Naive thymus-derived CD4-positive, alpha-beta T cell (primary cell): ENCODE measurements at regions not wholly inside any gene's neighbourhood (a gene's known extent, or its start where the extent isn't known, plus 50 kb on each side); places are given as distances from the start of the nearest gene placed in this dataset. TPM values are rescaled to one million over a fixed set of nuclear protein-coding genes. Genes with fewer than 3 reads are reported as not detected.

ENCODE experiments used
- ATAC-seq: fragments of 150-1000 bp; cut with Tn5 transposase; 2 replicates; pipeline ENCODE4 v1.10.0; 2021; ENCODE audit warnings: mild to moderate bottlenecking, moderate library complexity
- CTCF ChIA-PET: fragments of 350-600 bp; sonication (Branson Sonifier 250); formaldehyde crosslinking; loops from one replicate; lab custom pipeline; 2021; ENCODE audit warnings: antibody characterized with exemption; lab: Charles Lee
- POLR2A ChIA-PET: fragments of 350-600 bp; sonication (Branson Sonifier 250); formaldehyde crosslinking; loops from one replicate; lab custom pipeline; 2021; ENCODE audit warnings: antibody characterized with exemption, inconsistent platforms; lab: Charles Lee
- DNase-seq, 9 donors: peaks; one replicate each; pipeline versions ENCODE4 v3.0.0 to v3.0.0-alpha.2; 2020 to 2022; ENCODE audit warnings: mixed read lengths in 1 of 9
- H3K27ac ChIP-seq: one replicate; pipeline ENCODE4 v1.7.0; 2013; ENCODE audit warnings: mild to moderate bottlenecking, low read depth, low read length, moderate library complexity
- H3K27me3 ChIP-seq, 2 donors: one replicate each; pipeline ENCODE4 v1.7.0; 2013; ENCODE audit warnings: low read length in 2 of 2, mild to moderate bottlenecking in 2 of 2, moderate library complexity in 2 of 2; ENCODE audit not compliant: control insufficient read depth in 2 of 2, insufficient read depth in 2 of 2
- H3K36me3 ChIP-seq, 3 experiments: 1 replicate in 2 of 3; 2 replicates in 1 of 3; pipeline ENCODE4 v1.7.0; 2013; ENCODE audit warnings: low read length in 3 of 3, mild to moderate bottlenecking in 3 of 3, moderate library complexity in 1 of 3; ENCODE audit not compliant: insufficient read depth in 3 of 3, control insufficient read depth in 2 of 3
- H3K4me1 ChIP-seq, 2 donors: one replicate each; pipeline ENCODE4 v1.7.0; 2013; ENCODE audit warnings: low read length in 2 of 2, mild to moderate bottlenecking in 2 of 2, moderate library complexity in 1 of 2; ENCODE audit not compliant: control insufficient read depth in 2 of 2, insufficient read depth in 2 of 2
- H3K4me3 ChIP-seq: 2 replicates; pipeline ENCODE4 v1.7.0; 2013; ENCODE audit warnings: mild to moderate bottlenecking, low read length
- H3K9me3 ChIP-seq, 3 experiments: 1 replicate in 2 of 3; 2 replicates in 1 of 3; pipeline ENCODE4 v1.7.0; 2013; ENCODE audit warnings: low read length in 3 of 3; ENCODE audit not compliant: control insufficient read depth in 2 of 3
- H3K27ac Mint-ChIP-seq, 9 donors: one replicate each; pipeline ENCODE4 v1.8.0; 2020 to 2022; ENCODE audit warnings: mixed read lengths in 9 of 9, mild to moderate bottlenecking in 8 of 9, moderate library complexity in 5 of 9, inconsistent platforms in 2 of 9
- H3K27me3 Mint-ChIP-seq, 5 donors: one replicate each; pipeline ENCODE4 v1.8.0; 2021 to 2022; ENCODE audit warnings: mixed read lengths in 5 of 5, mild to moderate bottlenecking in 1 of 5
- H3K36me3 Mint-ChIP-seq, 5 donors: one replicate each; pipeline ENCODE4 v1.8.0; 2020 to 2022; ENCODE audit warnings: mixed read lengths in 5 of 5, mild to moderate bottlenecking in 3 of 5, inconsistent platforms in 1 of 5
- H3K4me1 Mint-ChIP-seq, 7 donors: one replicate each; pipeline ENCODE4 v1.8.0; 2020 to 2022; ENCODE audit warnings: mixed read lengths in 7 of 7, mild to moderate bottlenecking in 3 of 7, inconsistent platforms in 1 of 7
- H3K4me3 Mint-ChIP-seq, 10 donors: one replicate each; pipeline ENCODE4 v1.8.0; 2020 to 2022; ENCODE audit warnings: mild to moderate bottlenecking in 10 of 10, mixed read lengths in 10 of 10, moderate library complexity in 6 of 10, inconsistent platforms in 2 of 10
- H3K9me3 Mint-ChIP-seq, 11 donors: one replicate each; pipeline ENCODE4 v1.8.0; 2020 to 2022; ENCODE audit warnings: mixed read lengths in 11 of 11, mild to moderate bottlenecking in 4 of 11, inconsistent platforms in 1 of 11, moderate library complexity in 1 of 11
- intact Hi-C, 2 donors: fragments of 100-400 bp; cut with micrococcal nuclease; formaldehyde crosslinking; loops; one replicate each; pipeline ENCODE4 v1.15.1; 2023
- microRNA-seq: library from miRNA; unstranded; fragments of <30 nt; microRNA quantifications from one replicate; pipeline ENCODE4 v1.2.0, GENCODE V29; 2022; ENCODE audit warnings: borderline microRNAs expressed

DNA sequence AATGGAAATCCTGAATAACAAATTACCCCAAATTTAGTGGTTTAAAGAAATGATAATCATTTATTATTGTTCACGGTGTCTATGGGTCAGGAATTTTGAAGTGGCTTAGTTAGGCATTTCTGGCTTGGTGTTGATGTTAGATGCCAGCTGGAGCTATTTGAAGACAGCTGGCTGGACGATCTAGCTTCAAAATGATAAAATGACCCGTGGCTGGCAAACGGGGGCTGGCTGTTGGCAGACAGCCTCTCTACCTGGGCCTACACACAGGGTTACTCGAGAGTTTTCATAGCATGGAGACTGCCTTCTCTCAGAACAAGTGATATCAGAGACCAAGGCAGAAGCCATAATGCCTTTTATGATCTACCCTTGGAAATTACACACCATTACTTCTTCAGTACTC lies 285.2 kb downstream of the METTL15 start:
- no peaks in the 10 kb centered on the region for H3K4me1 ChIP-seq

DNA sequence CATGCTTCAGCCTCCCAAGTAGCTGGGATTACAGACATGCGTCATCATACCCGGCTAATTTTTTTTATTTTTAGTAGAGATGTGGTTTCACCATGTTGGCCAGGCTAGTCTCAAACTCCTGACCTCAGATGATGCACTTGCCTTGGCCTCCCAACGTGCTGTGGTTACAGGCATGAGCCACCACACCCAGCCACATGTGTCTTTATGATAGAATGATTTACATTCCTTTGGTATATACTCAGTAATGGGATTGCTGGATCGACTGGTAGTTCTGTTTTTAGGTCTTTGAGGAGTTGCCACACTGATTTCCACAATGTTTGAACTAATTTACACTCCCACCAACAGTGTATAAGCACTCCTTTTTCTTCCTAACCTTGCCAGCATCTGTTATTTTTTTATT lies 276.2 kb downstream of the METTL15 start:
- Mint-ChIP-seq H3K9me3 (peaks cover 2 to 52% (median 21%) of the 10 kb centered on the region in 11 donors), H3K27ac (no peak overlapping the region), H3K4me1 (no peaks in the 10 kb centered on the region), H3K4me3 (no peak overlapping the region), H3K27me3 (no peaks in the 10 kb centered on the region), H3K36me3 (peaks cover 0 to 14% (median 5%) of the 10 kb centered on the region in 5 donors)
- Histone ChIP-seq H3K9me3 (no peaks in the 10 kb centered on the region), H3K27ac (no peak overlapping the region), H3K4me1 (no peaks in the 10 kb centered on the region), H3K4me3 (no peak overlapping the region), H3K36me3 (no peaks in the 10 kb centered on the region), H3K27me3 (no peaks in the 10 kb centered on the region)
- ChIA-PET POLR2A (no interaction called here), CTCF (no interaction called here)
- no peak for ATAC-seq
- intact Hi-C loops = no loop called here
- no peak for DNase-seq

More for the DNA sequence above, 285.2 kb downstream of the METTL15 start:
- no peaks in the 10 kb centered on the region for H3K36me3 ChIP-seq
- Mint-ChIP-seq H3K27me3 (no peaks in the 10 kb centered on the region), H3K4me3 (no peak overlapping the region), H3K9me3 (peaks cover 7 to 29% (median 12%) of the 10 kb centered on the region in 11 donors), H3K4me1 (no peaks in the 10 kb centered on the region), H3K27ac (no peak overlapping the region), H3K36me3 (no peaks in the 10 kb centered on the region)
- DNase-seq (no peak), ATAC-seq (no peak)
- no peak overlapping the region for H3K4me3 ChIP-seq
- intact Hi-C loops = no loop called here
- ChIA-PET CTCF (no interaction called here), POLR2A (no interaction called here)
- H3K27me3 ChIP-seq = no peaks in the 10 kb centered on the region
- no peak overlapping the region for H3K27ac ChIP-seq
- H3K9me3 ChIP-seq = peaks cover 0 to 4% (median 0%) of the 10 kb centered on the region in 3 experiments

DNA sequence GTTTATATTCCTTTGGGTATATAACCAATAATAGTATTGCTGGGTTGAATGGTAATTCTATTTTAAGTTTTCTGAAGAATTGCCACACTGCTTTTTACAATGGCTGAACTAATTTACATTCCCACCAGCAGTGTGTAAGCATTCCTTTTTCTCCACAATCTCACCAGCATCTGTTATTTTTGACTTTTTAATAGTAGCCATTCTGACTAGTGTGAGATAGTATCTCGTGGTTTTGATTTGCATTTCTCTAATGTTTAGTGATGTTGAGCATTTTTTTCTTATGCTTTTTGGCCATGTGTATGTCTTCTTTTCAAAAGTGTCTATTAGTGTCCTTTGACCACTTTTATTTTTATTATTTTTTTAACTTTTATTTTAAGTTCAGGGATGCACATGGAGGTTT lies 275.3 kb downstream of the METTL15 start:
- Histone ChIP-seq H3K27me3 (no peaks in the 10 kb centered on the region), H3K4me1 (no peaks in the 10 kb centered on the region), H3K4me3 (no peak overlapping the region), H3K27ac (no peak overlapping the region), H3K36me3 (no peaks in the 10 kb centered on the region), H3K9me3 (no peaks in the 10 kb centered on the region)
- H3K27me3 Mint-ChIP-seq = no peaks in the 10 kb centered on the region
- ATAC-seq (no peak), DNase-seq (no peak)
- ChIA-PET CTCF (no interaction called here), POLR2A (no interaction called here)
- peaks cover 2 to 61% (median 29%) of the 10 kb centered on the region in 11 donors for H3K9me3 Mint-ChIP-seq
- intact Hi-C loops = no loop called here
- H3K27ac Mint-ChIP-seq = no peak overlapping the region
- peaks cover 0 to 14% (median 5%) of the 10 kb centered on the region in 5 donors for H3K36me3 Mint-ChIP-seq
- no peaks in the 10 kb centered on the region for H3K4me1 Mint-ChIP-seq
- H3K4me3 Mint-ChIP-seq = no peak overlapping the region

Small RNA genes in the stretch of these regions (microRNA-seq; reads per million reads assigned to microRNA genes)
- not detected for gene MIR8068
